ENCODE measurements at regions not wholly inside any gene's neighbourhood (a gene's known extent, or its start where the extent isn't known, plus 50 kb on each side); places are given as distances from the start of the nearest gene placed in this dataset.

GRCh38 chr20:39773380-39774000 is 811.3 kb downstream of the DHX35 start:
- TF ChIP-seq CTCF (IDR thresholded peaks at IDR 0.05), result no peak
- no peak for TF ChIP-seq POLR2A (IDR thresholded peaks at IDR 0.05)

Measured in ovary (tissue), 3 donors.